SH-SY5Y (cell line): ENCODE measurements at regions not wholly inside any gene's neighbourhood (a gene's known extent, or its start where the extent isn't known, plus 50 kb on each side); places are given as distances from the start of the nearest gene placed in this dataset.

Experiments used
- GATA2 ChIP-seq: IDR thresholded peaks from 2 replicates; pipeline ENCODE4 v1.6.1; 2011; ENCODE audit warnings: mild to moderate bottlenecking, low read depth, low read length
- GATA3 ChIP-seq: IDR thresholded peaks from 2 replicates; pipeline ENCODE4 v1.6.1; 2011; ENCODE audit warnings: low read depth, mild to moderate bottlenecking, low read length, moderate library complexity

GRCh38 chr5:82421119-82421518, 143.0 kb upstream of the RPS23 start:
- TF ChIP-seq GATA2 (no peak), GATA3 (no peak)
